GM12864 (cell line): ENCODE measurements at regions not wholly inside any gene's neighbourhood (a gene's known extent, or its start where the extent isn't known, plus 50 kb on each side); places are given as distances from the start of the nearest gene placed in this dataset.

Source experiments
- DNase-seq: peaks from one replicate; pipeline ENCODE4 v3.0.0-alpha.2; 2011; ENCODE audit warnings: low read depth
- H3K4me3 ChIP-seq: 2 replicates; pipeline ENCODE4 v1.5.1; 2011; ENCODE audit warnings: mild to moderate bottlenecking, low read depth, low read length, control low read depth
- TF ChIP-seq, protein P1 (sequence below): IDR thresholded peaks from 2 replicates; pipeline ENCODE4 v1.5.1; 2011; ENCODE audit warnings: low read depth, mild to moderate bottlenecking, moderate library complexity, low read length, control low read depth, inconsistent platforms; ENCODE audit errors: missing control alignments

DNA sequence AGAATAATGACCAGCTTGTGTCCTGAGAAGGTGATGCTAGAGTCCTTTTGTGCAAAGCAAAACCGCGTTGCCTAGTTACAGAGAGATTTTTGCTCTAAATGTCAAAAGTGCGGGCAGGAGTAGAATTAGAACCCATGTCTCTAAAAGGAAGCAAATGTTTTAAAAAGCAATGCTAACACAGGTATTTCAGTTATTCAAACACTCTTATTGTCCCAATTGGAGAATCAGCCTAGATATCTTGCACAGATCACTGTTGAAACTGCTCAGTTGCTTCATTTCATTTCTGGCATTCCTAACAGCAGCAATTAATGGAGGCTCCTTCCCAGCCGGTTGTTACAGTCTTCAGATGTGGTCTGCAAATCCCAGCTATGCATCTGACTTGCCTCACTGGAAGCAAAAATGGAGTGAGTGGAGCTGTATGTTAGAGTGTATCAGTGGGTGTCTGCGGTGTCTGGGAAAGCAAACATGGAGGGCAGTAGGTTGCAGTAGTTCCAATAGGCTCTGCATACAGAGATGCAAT is 55.6 kb upstream of the SEMA6D start:
- H3K4me3 ChIP-seq, result no peak overlapping the region
- DNase-seq, result no peak
- TF ChIP-seq, protein P1, sequence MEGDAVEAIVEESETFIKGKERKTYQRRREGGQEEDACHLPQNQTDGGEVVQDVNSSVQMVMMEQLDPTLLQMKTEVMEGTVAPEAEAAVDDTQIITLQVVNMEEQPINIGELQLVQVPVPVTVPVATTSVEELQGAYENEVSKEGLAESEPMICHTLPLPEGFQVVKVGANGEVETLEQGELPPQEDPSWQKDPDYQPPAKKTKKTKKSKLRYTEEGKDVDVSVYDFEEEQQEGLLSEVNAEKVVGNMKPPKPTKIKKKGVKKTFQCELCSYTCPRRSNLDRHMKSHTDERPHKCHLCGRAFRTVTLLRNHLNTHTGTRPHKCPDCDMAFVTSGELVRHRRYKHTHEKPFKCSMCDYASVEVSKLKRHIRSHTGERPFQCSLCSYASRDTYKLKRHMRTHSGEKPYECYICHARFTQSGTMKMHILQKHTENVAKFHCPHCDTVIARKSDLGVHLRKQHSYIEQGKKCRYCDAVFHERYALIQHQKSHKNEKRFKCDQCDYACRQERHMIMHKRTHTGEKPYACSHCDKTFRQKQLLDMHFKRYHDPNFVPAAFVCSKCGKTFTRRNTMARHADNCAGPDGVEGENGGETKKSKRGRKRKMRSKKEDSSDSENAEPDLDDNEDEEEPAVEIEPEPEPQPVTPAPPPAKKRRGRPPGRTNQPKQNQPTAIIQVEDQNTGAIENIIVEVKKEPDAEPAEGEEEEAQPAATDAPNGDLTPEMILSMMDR, result no peak

DNA sequence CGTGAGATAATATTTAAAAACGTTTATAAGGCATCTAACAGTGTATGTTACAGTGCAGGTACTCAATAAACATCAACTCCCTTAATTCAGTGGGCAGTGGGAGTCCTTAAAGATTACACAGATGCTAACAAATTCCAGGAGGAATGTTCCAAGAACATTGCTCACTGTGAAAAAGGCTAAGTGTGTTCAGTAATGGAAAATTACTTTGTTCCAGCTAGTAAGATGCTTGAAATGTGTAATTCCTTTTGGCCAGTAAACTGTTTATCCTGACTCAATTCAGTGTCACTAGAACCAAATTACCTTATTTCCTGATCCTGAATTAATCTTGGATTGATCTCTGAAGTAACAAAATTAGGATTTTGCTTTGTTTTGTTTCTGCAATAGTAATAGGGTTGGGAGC is 54.2 kb upstream of the SEMA6D start:
- H3K4me3 ChIP-seq, result no peak overlapping the region
- TF ChIP-seq, protein P1, result no peak
- no peak for DNase-seq
